MG63 (cell line): ENCODE measurements at regions not wholly inside any gene's neighbourhood (a gene's known extent, or its start where the extent isn't known, plus 50 kb on each side); places are given as distances from the start of the nearest gene placed in this dataset.

Source experiments
- DNase-seq: peaks from one replicate; pipeline ENCODE4 v3.0.0-alpha.2; 2020
- H3K27me3 ChIP-seq: fragments of 250-450 bp; sonication (Bioruptor Pico); 2 replicates; pipeline ENCODE4 v1.5.1; 2020; ENCODE audit warnings: mild to moderate bottlenecking, moderate library complexity
- H3K36me3 ChIP-seq: fragments of 250-450 bp; sonication (Bioruptor Pico); 2 replicates; pipeline ENCODE4 v1.5.1; 2020; ENCODE audit warnings: mild to moderate bottlenecking, moderate library complexity
- H3K4me3 ChIP-seq: fragments of 250-450 bp; sonication (Bioruptor Pico); 2 replicates; pipeline ENCODE4 v1.5.1; 2020; ENCODE audit warnings: mild to moderate bottlenecking, moderate library complexity
- H3K9me3 ChIP-seq: fragments of 250-450 bp; sonication (Bioruptor Pico); 2 replicates; pipeline ENCODE4 v1.5.1; 2020; ENCODE audit warnings: mild to moderate bottlenecking, moderate library complexity

DNA sequence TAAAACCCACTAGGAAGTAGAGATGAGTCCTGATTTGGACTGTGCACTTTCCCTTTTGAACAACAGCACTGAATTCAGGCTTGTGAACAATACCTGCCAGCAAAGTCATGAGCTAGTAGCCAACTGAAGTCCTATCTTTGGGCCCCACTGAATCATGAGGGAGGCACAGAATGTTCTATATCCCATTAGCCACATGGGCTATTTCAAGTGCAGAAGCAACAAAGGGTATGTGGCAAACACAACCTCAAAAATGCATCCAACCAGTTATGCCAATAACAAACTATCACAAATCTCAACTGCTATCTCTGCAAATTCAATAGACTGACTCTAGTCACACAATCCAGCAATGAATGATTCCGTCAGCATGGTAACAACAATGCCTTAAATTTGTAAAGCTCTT lies 276.0 kb downstream of the MRPL39 start:
- Histone ChIP-seq H3K9me3 (no peaks in the 10 kb centered on the region), H3K27me3 (no peaks in the 10 kb centered on the region), H3K4me3 (no peak overlapping the region), H3K36me3 (no peaks in the 10 kb centered on the region)
- no peak for DNase-seq

DNA sequence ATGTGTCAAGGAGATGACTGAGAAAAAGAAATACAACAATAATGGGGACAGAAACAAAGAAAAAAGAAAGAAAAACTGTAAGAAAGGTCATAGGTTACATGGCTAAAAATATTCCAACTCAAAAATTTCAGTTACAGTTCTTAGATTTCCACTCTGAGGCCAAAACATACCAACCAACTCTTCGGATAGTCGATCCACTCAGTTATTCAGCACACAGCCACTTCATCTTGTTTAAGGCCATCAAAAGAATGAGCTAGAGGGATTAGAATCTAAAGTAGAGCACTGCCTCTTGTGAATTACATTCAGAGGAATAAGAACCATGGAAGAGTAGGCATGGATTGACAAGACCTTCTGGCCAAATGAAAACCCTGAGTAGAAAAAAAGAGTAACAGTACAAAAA lies 277.0 kb downstream of the MRPL39 start:
- no peak for DNase-seq
- Histone ChIP-seq H3K27me3 (no peaks in the 10 kb centered on the region), H3K36me3 (no peaks in the 10 kb centered on the region), H3K9me3 (no peaks in the 10 kb centered on the region), H3K4me3 (no peak overlapping the region)

DNA sequence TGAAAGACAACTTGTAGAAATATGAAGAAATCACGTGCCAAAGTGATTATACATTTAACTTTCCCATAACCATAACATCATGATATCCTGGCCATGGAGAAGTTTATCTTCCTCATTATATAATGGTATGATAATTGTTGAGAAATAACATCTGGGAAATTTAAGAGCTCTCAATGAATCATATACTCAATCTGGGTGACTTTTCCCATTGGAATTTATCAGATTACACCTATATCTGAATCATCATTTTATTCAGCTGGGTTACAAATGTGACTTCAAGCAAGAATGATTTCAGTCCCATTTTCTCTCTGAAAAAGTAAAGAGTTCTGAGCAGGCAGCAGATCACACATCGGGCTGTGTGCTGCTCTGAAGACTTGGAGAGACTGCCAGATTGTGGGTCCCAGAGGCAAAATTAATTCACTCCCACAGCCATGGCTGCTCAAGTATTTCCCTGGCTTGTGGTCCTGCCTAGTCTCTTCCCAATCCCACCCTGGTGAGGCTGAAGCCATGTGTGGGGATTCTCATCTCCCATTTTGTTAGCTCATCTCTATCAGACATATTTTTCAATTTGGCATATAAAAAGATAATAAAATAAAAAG lies 278.0 kb downstream of the MRPL39 start:
- H3K27me3 ChIP-seq = no peaks in the 10 kb centered on the region
- no peaks in the 10 kb centered on the region for H3K9me3 ChIP-seq
- DNase-seq = peak; percentile 17
- H3K36me3 ChIP-seq = no peaks in the 10 kb centered on the region
- H3K4me3 ChIP-seq = no peak overlapping the region

DNA sequence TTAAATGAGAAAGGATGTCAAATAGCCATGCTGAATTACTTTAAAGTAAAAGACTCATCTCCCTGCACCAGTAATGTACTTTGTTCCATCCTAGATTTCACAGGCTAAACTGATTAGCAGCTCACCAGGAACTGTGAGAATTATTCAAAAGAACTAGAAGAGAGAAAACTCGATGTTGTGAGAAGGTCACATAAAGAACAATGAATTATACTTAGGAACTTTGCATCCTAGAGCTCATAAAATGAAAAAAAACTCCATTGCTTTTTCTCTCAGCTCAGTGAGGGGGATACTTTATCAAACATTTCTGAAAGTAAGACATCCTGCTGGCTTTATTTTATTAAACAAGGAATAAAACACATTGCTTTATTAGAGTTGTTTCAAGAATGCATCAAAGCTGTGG lies 278.5 kb downstream of the MRPL39 start:
- Histone ChIP-seq H3K27me3 (no peaks in the 10 kb centered on the region), H3K4me3 (no peak overlapping the region), H3K36me3 (no peaks in the 10 kb centered on the region), H3K9me3 (no peaks in the 10 kb centered on the region)
- DNase-seq = no peak

DNA sequence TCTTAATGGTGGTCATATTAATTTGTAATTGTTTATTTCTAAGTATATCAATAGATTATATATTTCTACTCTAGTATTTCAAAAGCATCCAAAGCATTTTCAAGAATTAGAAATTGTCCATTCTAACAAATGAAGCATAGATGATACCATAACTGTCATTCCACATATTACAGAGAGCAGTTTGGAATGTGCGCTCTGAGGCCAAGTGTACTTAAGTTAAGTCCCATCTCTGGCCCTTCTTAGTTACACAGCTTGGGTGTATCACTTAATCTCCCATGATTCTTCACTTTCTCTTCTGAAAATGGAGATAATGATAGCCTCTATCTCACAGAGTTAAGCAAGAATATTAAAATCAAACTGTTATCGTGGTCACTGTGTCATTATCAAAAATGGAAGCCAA lies 281.1 kb downstream of the MRPL39 start:
- DNase-seq = no peak
- no peak overlapping the region for H3K4me3 ChIP-seq
- no peaks in the 10 kb centered on the region for H3K27me3 ChIP-seq
- H3K9me3 ChIP-seq = no peaks in the 10 kb centered on the region
- no peaks in the 10 kb centered on the region for H3K36me3 ChIP-seq

DNA sequence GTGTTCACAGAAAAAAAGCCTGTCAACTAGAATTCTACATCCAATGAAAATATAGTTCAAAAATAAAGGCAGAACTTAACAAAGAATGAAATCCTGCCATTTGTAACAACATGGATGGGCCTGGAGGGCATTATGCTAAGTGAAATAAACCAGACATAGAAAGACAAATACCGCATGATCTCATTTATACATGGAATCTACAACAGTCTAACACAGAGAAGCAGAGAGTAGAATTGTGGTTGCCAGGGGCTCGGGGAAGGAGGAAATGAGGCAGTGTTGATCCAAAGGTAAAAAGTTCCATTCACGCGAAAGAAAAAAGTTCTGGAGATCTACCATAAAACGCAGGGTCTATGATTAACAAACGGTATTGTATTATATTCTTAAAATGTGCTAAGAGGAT lies 282.6 kb downstream of the MRPL39 start:
- Histone ChIP-seq H3K9me3 (no peaks in the 10 kb centered on the region), H3K27me3 (no peaks in the 10 kb centered on the region), H3K4me3 (no peak overlapping the region), H3K36me3 (no peaks in the 10 kb centered on the region)
- no peak for DNase-seq

DNA sequence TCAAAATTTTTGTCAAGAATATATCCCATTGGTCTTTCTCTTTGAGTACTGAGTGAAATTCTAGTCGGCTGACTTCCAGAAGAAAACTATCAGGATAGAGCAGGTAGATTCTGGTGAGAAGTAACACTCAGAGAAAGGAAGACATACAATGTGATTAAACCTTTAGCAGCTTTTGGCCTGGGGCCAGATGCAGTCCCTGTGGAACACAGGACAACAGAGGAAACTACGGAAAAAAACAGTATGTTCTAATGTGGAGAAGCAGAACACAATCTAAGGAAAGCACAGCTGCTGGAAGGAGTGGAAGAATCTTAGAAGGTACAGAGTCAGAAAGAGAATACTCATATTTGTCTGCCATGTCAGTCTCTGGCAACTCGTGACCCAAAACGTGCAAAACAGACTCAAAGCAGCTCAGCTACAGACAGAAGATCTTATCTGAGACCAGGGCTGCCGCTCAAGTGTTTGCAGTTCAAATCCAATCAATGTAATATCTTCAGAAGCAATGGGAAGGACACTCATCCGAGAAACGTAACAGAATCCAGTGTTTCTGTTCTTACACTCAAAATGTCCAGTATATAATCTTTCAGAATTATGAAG lies 283.8 kb downstream of the MRPL39 start:
- no peaks in the 10 kb centered on the region for H3K9me3 ChIP-seq
- no peaks in the 10 kb centered on the region for H3K27me3 ChIP-seq
- no peak for DNase-seq

DNA sequence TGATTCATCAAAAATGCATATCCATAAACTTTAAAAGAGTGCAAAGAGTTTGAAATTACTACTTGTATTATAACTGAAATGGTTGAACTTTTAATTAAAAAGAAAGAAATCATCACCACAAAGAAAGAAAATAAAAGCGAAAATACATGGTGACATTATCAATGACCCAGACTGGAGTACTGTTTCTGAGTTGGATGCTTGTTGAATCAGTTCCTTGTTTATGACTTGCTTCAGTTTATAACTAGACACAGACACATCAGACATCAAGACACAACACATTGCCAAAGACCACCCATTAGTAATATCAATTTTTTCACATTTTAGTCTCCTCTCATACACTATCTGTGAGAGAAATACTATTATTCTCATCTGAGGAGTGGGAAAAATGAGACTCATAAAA lies 293.0 kb downstream of the MRPL39 start:
- Histone ChIP-seq H3K27me3 (no peaks in the 10 kb centered on the region), H3K4me3 (no peak overlapping the region), H3K9me3 (peaks cover 5% of the 10 kb centered on the region), H3K36me3 (no peaks in the 10 kb centered on the region)
- DNase-seq = no peak

More for the DNA sequence above, 283.8 kb downstream of the MRPL39 start:
- Histone ChIP-seq H3K4me3 (no peak overlapping the region), H3K36me3 (no peaks in the 10 kb centered on the region)

DNA sequence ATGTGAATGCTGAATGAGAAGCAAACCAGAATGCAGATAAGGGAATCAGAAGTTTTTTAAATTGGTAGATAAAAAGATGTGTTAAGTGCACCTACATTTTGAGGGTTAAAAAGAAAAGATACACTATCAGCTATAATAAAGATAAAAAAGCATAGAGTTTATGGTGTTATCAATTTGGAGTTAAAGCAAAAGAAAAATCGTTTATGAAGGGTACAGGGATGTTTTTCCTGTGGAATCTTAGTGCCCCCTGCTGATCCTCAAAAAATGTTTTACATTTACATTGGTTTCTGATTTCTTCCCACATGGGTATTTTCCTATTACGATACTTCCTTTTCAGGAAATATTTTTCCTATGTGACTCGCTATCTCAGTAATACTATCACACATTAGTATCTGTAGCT lies 293.5 kb downstream of the MRPL39 start:
- no peaks in the 10 kb centered on the region for H3K36me3 ChIP-seq
- DNase-seq = no peak
- H3K4me3 ChIP-seq = no peak overlapping the region
- H3K9me3 ChIP-seq = peaks cover 5% of the 10 kb centered on the region
- H3K27me3 ChIP-seq = no peaks in the 10 kb centered on the region

DNA sequence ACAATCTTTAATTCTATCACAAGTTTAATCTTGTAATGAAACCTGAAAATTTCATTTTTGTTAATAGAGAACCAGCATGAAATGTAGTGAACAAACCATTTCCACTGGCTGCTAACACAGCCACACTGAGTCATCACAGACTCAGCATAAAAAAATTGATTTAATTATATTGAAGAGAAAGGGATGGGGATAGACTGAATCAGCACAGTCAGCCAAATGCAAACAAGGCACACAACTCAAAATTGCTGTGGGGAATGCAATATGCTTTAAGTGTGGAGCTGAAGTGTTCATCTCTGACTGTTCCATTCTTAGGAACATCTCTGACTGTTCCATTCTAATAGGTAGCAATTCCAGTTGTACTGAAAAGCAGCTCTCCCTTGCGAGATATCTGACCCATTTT lies 299.8 kb downstream of the MRPL39 start:
- H3K36me3 ChIP-seq = no peaks in the 10 kb centered on the region
- peak; percentile 12 for DNase-seq
- no peaks in the 10 kb centered on the region for H3K27me3 ChIP-seq
- H3K9me3 ChIP-seq = peaks cover 5% of the 10 kb centered on the region
- no peak overlapping the region for H3K4me3 ChIP-seq

DNA sequence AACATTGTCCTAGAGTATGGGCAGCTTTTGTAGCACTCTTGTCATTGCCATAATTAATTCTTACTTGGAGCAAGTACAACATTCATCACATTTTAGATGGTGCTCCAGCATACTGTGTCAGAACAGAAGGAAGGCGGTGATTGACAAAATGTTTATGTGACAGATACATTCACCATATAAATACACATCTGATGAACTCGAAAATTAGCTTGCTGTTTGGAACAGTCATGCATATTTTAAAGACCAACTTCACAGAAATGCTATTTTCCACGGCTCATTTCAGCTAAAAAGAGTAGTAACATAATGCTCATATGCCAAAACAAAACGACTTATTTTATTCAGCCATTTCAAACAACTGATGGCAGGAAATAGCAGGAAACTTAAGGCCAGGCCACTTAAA lies 302.7 kb downstream of the MRPL39 start:
- peaks cover 4% of the 10 kb centered on the region for H3K9me3 ChIP-seq
- H3K4me3 ChIP-seq = no peak overlapping the region
- no peak for DNase-seq
- no peaks in the 10 kb centered on the region for H3K36me3 ChIP-seq
- H3K27me3 ChIP-seq = no peaks in the 10 kb centered on the region

DNA sequence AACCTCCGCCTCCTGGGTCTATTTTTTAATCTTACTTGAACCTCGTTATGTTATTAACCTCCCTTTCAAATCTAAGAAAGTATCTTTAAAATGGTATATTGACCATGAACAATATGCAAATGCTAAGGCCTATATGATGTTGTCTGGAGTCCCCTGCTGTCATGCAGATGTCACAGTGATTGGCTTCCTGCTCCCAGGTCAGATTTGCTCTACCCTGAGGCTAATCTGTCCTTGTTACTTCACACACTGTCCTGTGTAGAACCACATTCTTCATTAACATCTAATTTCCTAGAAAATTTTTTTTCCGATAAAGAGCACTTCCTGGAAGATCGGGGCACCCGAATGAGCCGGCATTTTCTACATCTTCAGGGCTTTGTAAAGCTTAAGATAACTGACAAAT lies 306.6 kb downstream of the MRPL39 start:
- H3K27me3 ChIP-seq = no peaks in the 10 kb centered on the region
- no peaks in the 10 kb centered on the region for H3K36me3 ChIP-seq
- H3K9me3 ChIP-seq = no peaks in the 10 kb centered on the region
- DNase-seq = no peak
- no peak overlapping the region for H3K4me3 ChIP-seq

DNA sequence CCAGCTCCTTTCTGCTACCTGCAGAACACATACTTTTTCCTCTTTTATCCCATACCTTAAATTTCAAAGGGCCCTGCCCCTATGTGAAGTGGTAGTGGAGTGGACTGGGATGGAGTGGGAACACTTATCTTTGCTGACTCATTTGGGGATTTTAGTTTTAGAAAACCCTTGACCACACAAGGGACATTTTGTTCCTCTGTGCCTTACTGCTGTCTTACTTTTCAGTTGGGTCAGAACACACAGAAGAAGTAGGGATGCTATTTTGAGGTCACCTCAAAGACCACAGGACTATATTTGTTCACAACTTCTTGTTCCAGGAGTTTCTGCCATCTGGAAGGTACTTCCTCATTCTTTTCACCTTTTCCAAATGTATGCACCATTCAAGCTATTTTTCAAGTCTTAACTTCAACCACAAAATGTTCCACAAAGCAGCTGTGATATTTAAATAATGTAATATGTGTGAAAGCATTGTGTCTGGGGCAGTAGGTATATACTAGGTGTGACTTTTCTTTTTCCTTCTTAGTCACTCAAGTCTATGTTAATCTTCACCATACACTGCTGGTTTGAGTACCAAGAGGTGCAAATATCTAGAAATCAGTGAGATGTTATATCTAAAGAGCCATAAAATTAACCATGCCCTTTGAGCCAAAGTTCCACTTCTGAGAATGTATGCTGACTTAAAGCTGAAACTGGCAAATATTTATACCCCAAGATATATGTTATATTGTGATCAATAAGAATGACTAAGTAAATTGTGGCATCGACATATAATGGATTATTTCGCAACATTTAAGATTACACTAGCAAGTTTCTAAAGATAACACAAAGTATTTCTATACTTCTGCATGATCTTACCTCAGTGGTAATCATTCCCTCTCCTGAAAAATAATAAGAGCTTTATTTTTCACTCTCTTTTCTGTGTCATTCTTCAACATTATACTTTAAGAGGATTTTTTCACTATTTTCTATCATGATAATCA lies 308.5 kb downstream of the MRPL39 start:
- Histone ChIP-seq H3K36me3 (no peaks in the 10 kb centered on the region), H3K27me3 (no peaks in the 10 kb centered on the region), H3K4me3 (no peak overlapping the region)

DNA sequence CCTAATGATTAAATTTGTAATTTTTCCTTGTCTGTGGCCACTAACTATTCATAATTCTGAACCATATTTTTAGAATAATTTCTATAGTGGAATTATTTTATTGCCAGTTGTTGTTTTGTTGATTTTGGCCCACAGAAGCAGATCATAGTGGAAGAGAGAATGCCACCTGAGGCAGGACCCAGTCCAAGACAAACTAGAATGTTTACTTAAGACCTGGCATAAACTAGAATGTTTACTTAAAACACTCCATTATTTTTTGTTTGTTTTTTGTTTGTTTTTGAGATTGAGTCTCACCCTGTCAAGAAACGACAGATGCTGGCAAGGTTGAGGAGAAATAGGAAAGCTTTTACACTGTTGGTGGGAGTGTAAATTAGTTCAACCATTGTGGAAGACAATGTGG lies 310.2 kb downstream of the MRPL39 start:
- Histone ChIP-seq H3K9me3 (no peaks in the 10 kb centered on the region), H3K4me3 (no peak overlapping the region), H3K27me3 (no peaks in the 10 kb centered on the region), H3K36me3 (no peaks in the 10 kb centered on the region)
- no peak for DNase-seq

More for the DNA sequence above, 308.5 kb downstream of the MRPL39 start:
- DNase-seq = no peak
- no peaks in the 10 kb centered on the region for H3K9me3 ChIP-seq

DNA sequence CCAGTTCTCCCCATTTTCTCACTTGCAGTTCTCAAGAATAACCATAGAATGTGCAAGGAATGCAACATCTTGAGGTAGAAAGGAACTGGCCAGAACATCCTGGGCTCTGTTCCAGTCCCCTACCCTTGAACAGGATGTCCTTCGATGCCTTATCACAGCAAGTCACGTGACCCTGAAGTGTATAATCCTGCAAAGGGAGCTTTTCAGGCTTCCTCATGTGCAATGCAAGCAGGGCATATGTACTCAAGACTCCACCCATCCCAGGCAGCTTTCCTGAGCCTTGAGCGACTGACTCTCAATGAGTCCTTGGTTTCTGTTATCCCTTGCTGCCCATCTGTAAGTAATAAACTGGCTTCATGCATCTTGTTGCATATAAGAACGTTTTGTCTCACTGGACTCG lies 311.0 kb downstream of the MRPL39 start:
- no peaks in the 10 kb centered on the region for H3K27me3 ChIP-seq
- H3K36me3 ChIP-seq = no peaks in the 10 kb centered on the region
- H3K9me3 ChIP-seq = no peaks in the 10 kb centered on the region
- DNase-seq = no peak
- H3K4me3 ChIP-seq = no peak overlapping the region

DNA sequence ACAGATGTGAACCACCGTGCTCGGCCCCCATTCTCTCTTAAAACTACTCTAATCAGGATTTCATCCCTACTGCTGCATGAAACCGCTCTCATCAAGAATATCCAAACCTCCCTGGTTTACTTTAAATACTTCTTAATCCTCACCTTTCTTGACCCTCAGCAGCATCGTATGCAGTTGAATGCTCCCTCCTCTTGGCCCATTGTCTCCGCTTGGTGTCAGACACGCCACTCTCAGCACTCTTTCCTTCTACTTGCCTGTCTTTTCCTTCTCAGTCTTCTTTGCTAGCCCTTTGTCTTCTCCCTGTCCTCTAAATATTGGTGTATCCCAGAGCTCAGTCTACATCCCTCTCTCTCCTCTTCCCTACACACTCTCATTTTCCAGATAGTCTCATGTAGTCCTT lies 314.9 kb downstream of the MRPL39 start:
- H3K36me3 ChIP-seq = no peaks in the 10 kb centered on the region
- H3K27me3 ChIP-seq = no peaks in the 10 kb centered on the region
- DNase-seq = no peak
- no peak overlapping the region for H3K4me3 ChIP-seq
- H3K9me3 ChIP-seq = no peaks in the 10 kb centered on the region

DNA sequence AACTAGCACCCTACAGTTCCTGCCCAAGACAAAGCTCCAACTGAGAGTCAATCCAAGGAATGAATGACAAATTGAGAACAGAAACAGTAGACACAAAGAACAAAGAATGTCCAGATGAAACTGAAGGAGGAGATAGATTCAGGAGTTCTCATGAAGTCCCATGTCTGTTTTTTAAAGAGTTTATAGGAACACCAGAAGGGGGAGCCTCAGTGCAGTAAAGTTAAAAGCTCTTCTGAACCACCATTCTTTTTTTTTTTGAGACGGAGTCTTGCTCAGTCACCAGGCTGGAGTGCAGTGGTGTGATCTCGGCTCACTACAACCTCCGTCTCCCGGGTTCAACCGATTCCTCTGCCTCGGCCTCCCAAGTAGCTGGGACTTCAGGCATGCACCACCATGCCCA lies 323.6 kb downstream of the MRPL39 start:
- no peak for DNase-seq
- Histone ChIP-seq H3K36me3 (no peaks in the 10 kb centered on the region), H3K27me3 (no peaks in the 10 kb centered on the region), H3K9me3 (no peaks in the 10 kb centered on the region), H3K4me3 (no peak overlapping the region)

DNA sequence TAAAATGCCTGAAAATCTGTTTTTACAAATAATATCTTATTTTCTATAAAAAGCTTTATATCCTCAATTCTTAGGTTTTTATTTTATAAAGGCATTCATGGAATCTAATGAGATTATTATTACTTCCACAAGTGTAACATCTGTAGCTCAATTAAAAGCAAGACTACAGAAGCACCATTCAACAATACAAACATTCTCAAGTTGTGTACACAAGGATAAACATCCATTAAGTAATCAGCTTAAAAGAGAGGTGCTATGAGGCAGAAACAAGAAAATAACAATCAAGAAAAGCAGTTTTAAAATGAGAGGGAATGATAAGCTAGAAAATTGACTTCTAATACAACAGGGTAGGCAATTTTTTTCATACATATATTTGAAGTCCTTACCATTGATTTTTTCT lies 326.1 kb downstream of the MRPL39 start:
- Histone ChIP-seq H3K9me3 (no peaks in the 10 kb centered on the region), H3K36me3 (no peaks in the 10 kb centered on the region), H3K4me3 (no peak overlapping the region), H3K27me3 (no peaks in the 10 kb centered on the region)
- DNase-seq = no peak
